Spinal cord (tissue), 9 donors: ENCODE measurements at regions not wholly inside any gene's neighbourhood (a gene's known extent, or its start where the extent isn't known, plus 50 kb on each side); places are given as distances from the start of the nearest gene placed in this dataset.

Experiments
- DNase-seq, 6 donors: peaks; one replicate each; pipeline versions ENCODE4 v3.0.0 to v3.0.0-alpha.2; 2013 to 2015; ENCODE audit warnings: low spot score in 6 of 6, low read depth in 4 of 6
- H3K27ac ChIP-seq: one replicate; pipeline ENCODE4 v1.5.1; 2013; ENCODE audit warnings: low read depth, low read length, control low read depth
- H3K27me3 ChIP-seq: one replicate; pipeline ENCODE4 v1.6.1; 2013; ENCODE audit warnings: low read length; ENCODE audit not compliant: control insufficient read depth, insufficient read depth
- H3K36me3 ChIP-seq: one replicate; pipeline ENCODE4 v1.6.1; 2013; ENCODE audit warnings: low read length; ENCODE audit not compliant: control insufficient read depth, insufficient read depth
- H3K4me1 ChIP-seq: one replicate; pipeline ENCODE4 v1.6.1; 2013; ENCODE audit warnings: low read length; ENCODE audit not compliant: control insufficient read depth, insufficient read depth
- H3K4me3 ChIP-seq: one replicate; pipeline ENCODE4 v1.5.1; 2013; ENCODE audit warnings: low read depth, low read length, control low read depth
- H3K9me3 ChIP-seq: one replicate; pipeline ENCODE4 v1.6.1; 2013; ENCODE audit warnings: low read length; ENCODE audit not compliant: control insufficient read depth, insufficient read depth
- whole genome bisulfite sequencing: methylation state at CpG from one replicate; pipeline ENCODE4 v1.1.5; 2013; ENCODE audit warnings: missing lambda C conversion rate; ENCODE audit not compliant: insufficient coverage; 5-methylcytosine and 5-hydroxymethylcytosine counted together
- donor health status: healthy.

DNA sequence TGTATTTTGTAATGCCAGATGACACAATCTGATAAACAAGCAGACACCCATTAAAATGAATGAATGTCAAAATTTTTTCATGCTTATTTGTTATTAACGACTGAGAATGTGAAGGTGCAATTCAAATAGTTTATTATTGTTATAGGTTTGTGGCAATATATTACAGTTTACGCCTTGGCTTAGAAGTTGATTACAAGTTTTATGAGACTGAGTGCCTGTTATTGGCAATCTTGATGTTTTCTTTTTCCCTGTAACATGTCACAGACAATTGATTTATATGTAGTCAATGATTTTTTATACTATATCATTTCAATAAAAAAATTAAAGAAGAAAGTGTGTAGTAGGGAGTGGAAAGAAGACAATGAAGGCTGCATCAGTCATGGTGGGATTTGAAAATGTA, 144.1 kb upstream of the EEF1E1 start:
- no peaks in the 10 kb centered on the region for H3K36me3 ChIP-seq
- no peaks in the 10 kb centered on the region for H3K9me3 ChIP-seq
- no peak overlapping the region for H3K27ac ChIP-seq
- H3K4me1 ChIP-seq = no peaks in the 10 kb centered on the region
- H3K4me3 ChIP-seq = no peak overlapping the region
- no peaks in the 10 kb centered on the region for H3K27me3 ChIP-seq
- DNase-seq = no peak
- WGBS = no CpG with 5 or more reads among the region's 2 CpGs

DNA sequence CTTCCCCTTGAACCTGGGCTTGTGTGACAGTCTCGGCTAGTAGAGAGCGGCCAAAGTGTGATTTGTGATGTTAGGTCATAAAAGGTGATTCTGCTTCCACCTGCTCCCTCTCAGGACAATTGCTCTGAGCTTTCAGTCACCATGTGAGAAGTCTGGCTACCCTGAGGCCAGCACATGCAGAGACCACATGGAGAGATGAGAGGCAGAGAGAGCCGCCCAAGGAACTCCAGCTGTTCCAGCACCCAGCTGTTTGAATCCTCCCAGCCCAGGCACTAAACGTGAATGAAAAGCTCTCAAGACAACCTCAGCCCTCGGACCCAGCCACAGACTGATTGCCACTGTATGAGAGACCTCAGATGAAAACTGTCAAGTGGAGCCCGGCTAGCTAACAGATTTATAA, 143.4 kb upstream of the EEF1E1 start:
- DNase-seq = no peak
- H3K27me3 ChIP-seq = no peaks in the 10 kb centered on the region
- H3K4me1 ChIP-seq = no peaks in the 10 kb centered on the region
- H3K36me3 ChIP-seq = no peaks in the 10 kb centered on the region
- H3K27ac ChIP-seq = no peak overlapping the region
- no peaks in the 10 kb centered on the region for H3K9me3 ChIP-seq
- no peak overlapping the region for H3K4me3 ChIP-seq
- 25% methylated on average over 1 of the region's 6 CpGs for WGBS

DNA sequence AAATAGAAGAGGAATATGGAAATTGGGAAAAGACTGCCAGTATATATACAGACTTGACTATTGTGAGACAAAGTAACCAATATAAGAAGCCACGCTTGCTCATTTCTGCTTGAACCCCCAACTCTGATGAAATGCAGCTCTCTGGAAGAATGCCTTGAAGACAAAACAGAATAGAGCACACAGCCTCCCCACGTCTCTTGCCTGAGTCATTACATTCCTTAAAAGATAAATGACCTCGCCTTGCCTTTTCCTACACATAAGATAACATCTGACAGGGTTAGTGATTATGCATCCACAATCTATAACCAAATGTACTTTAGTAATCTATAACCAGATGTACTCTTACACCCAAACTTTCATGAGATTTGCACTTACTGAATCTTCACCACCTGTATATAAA, 141.1 kb upstream of the EEF1E1 start:
- H3K9me3 ChIP-seq = no peaks in the 10 kb centered on the region
- WGBS = 66% methylated on average over 3 of the region's 3 CpGs
- no peaks in the 10 kb centered on the region for H3K36me3 ChIP-seq
- H3K27ac ChIP-seq = no peak overlapping the region
- H3K27me3 ChIP-seq = no peaks in the 10 kb centered on the region
- no peaks in the 10 kb centered on the region for H3K4me1 ChIP-seq
- no peak for DNase-seq
- H3K4me3 ChIP-seq = no peak overlapping the region

DNA sequence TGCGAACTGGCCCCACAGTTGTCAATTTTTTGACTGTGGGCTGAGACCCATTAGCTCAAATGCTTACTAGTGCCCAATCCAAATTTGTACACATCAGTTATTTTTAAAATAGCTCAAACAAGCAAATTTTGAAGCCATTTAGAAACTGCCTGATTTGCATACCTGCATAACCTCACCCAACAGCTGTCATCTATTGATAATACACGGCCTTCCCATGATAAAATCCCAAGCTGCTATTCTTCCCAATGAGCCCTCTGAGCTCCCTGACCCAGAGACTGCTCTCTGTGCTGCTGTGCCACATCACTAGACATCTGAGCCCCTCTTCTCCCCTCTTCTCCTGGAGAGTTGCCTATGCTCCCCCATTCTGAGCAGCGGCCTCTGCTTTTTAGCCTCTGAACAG, 140.5 kb upstream of the EEF1E1 start:
- Histone ChIP-seq H3K4me1 (no peaks in the 10 kb centered on the region), H3K27ac (no peak overlapping the region), H3K36me3 (no peaks in the 10 kb centered on the region), H3K27me3 (no peaks in the 10 kb centered on the region), H3K9me3 (no peaks in the 10 kb centered on the region), H3K4me3 (no peak overlapping the region)
- no peak for DNase-seq
- 80% methylated on average over 3 of the region's 3 CpGs for whole genome bisulfite sequencing

DNA sequence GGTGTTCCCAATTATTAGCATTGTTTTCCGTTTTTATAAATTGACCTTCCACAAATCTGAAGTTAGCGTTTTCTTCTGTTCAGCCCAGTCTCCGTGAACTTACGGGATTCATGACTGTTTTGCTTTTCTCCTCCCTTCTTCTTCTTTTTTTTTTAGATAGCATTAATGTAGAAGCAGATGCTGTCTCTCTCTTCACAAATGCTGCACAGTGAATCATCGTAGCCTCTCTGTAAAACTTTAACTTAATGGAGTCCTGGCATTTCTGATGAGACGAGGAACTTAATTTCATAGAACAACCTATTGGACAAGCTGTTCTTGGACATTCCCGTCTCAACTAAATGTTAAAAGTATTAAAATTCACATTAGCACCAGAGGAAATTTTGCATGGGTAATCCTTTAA, 138.0 kb upstream of the EEF1E1 start:
- no CpG with 5 or more reads among the region's 7 CpGs for WGBS
- Histone ChIP-seq H3K9me3 (no peaks in the 10 kb centered on the region), H3K27ac (no peak overlapping the region), H3K27me3 (no peaks in the 10 kb centered on the region), H3K4me1 (no peaks in the 10 kb centered on the region), H3K4me3 (no peak overlapping the region), H3K36me3 (no peaks in the 10 kb centered on the region)
- DNase-seq = no peak

DNA sequence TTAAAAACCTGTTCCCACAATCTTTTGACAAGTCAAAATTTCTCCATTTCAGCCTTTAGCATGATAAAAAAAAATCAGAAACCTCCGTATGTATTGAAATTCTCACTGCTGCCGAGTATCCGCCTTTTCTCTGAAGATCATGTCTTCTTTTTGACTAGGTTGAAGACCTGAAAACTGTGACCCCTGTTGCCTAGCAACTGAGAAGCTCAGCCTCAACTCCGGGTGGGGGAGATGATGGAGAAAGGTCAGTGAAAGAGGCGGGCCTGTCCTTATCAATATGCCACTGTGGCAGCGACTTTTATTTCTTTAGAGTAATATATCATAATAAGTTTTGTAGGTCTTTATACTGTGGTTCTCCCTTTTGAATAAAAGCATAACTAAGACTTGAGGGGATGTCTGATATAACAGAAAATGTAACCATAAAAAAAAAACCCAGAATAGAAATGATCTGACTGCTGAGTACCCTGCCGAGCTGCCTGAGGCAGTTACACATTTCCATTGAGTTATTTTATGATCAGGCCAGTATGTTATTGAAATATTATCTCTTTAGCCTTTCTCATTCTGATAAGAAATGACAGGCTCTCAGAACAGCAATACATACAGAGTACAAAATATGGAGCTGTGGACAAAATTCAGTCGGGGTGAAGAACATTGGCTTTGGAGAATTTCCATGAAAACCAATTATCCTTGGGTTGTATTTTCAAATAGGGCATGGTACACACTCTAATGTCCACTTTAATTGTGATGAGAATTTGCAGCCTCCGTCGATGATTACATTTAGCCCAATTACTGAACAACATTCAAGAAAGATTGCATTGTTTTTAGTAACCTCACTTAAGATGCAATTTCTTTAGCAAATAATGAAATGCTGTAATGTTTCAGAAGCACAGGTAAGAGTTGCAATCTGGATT, 136.7 kb upstream of the EEF1E1 start:
- Histone ChIP-seq H3K4me1 (no peaks in the 10 kb centered on the region), H3K9me3 (no peaks in the 10 kb centered on the region), H3K36me3 (no peaks in the 10 kb centered on the region), H3K27ac (no peak overlapping the region), H3K27me3 (no peaks in the 10 kb centered on the region), H3K4me3 (no peak overlapping the region)
- peak in 2 of 6 donors; percentile 14 to 76 for DNase-seq
- 25% methylated on average over 2 of the region's 10 CpGs for WGBS

DNA sequence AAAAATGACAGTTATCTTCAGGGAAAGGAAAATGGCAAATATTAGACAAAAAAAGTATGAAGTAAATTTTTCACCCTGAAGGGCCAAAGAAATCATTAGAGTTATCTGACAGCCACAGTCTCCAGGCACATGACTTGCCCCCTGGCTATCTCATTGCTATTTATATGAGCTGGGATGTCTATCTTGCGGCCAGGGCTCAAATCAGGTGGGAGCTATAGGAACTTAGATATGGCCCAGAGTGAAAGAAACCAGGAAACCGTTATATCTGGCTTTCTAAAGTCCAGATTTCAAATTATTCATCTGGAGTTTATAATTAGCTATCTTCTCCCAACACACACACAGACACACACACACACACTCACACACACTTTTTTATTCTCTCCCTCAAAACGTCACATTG, 135.3 kb upstream of the EEF1E1 start:
- no CpG with 5 or more reads among the region's 3 CpGs for WGBS
- DNase-seq = no peak
- H3K9me3 ChIP-seq = no peaks in the 10 kb centered on the region
- H3K4me1 ChIP-seq = no peaks in the 10 kb centered on the region
- no peak overlapping the region for H3K27ac ChIP-seq
- H3K27me3 ChIP-seq = no peaks in the 10 kb centered on the region
- H3K4me3 ChIP-seq = no peak overlapping the region
- no peaks in the 10 kb centered on the region for H3K36me3 ChIP-seq

DNA sequence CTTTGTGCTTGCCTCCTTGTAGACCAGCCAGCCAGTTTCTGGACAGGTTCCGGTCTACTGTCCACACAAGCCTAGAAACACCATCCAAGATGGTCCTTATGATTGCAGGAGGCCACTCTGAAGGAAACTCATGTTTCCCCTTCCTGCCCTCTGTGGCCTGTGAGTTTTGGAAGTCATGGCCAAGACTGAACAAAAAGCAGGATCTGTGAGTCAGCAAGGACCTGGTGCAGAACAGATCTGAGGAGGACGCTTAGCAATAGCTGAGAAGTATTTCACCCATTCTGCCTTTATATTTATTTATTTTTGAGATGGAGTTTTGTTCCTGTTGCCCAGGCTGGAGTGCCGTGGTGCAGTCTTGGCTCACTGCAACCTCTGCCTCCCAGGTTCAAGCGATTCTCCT, 134.6 kb upstream of the EEF1E1 start:
- Histone ChIP-seq H3K4me3 (no peak overlapping the region), H3K4me1 (no peaks in the 10 kb centered on the region), H3K27me3 (no peaks in the 10 kb centered on the region), H3K36me3 (no peaks in the 10 kb centered on the region), H3K27ac (no peak overlapping the region), H3K9me3 (no peaks in the 10 kb centered on the region)
- WGBS = no CpG with 5 or more reads among the region's 4 CpGs
- no peak for DNase-seq

DNA sequence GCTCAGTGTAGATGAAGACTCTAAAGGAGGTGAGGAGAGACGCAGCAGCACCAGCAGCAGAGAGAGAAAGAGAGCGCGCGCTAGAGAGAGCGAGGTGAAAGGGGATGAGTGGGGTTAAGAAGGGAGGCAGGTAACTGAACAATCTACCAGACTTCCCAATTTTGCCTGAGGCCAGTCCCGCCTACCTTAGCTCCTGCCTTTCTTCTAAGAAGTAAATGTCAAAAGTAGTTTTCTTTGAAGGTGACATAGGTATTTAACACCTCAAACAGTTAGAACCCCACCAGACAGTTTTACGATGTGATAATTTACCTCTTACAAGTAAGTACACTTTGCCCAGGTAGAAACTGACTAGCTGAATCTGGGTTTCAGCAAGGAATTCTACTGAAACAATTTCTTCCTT, 132.0 kb upstream of the EEF1E1 start:
- Histone ChIP-seq H3K4me1 (no peaks in the 10 kb centered on the region), H3K36me3 (no peaks in the 10 kb centered on the region), H3K9me3 (no peaks in the 10 kb centered on the region), H3K27me3 (no peaks in the 10 kb centered on the region), H3K27ac (no peak overlapping the region), H3K4me3 (no peak overlapping the region)
- no peak for DNase-seq
- 97% methylated on average over 4 of the region's 7 CpGs for WGBS

DNA sequence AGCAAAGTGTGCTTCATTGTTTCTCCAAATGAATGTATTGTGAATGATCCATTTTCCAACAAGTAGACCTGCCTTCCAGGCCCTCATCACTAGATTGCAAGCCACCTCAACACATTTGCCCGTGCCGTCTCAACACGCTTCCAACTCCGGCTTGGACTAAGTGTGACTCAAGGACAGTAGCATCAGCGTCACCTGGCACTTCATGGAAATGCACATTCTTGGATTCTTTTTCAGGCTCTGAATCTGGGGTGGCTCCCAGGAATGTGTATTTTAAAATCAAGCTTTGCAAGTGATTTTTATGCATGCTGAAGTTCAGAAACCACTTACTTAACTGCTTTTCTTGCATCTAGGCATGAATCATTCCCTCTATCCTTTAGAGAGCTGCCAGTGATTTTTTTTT, 129.6 kb upstream of the EEF1E1 start:
- DNase-seq = no peak
- H3K27me3 ChIP-seq = no peaks in the 10 kb centered on the region
- no peaks in the 10 kb centered on the region for H3K4me1 ChIP-seq
- H3K4me3 ChIP-seq = no peak overlapping the region
- H3K9me3 ChIP-seq = no peaks in the 10 kb centered on the region
- H3K27ac ChIP-seq = no peak overlapping the region
- 74% methylated on average over 5 of the region's 5 CpGs for WGBS
- H3K36me3 ChIP-seq = no peaks in the 10 kb centered on the region
